ENCODE measurements at regions not wholly inside any gene's neighbourhood (a gene's known extent, or its start where the extent isn't known, plus 50 kb on each side); places are given as distances from the start of the nearest gene placed in this dataset.

GRCh38 chr6:126718600-126719327 lies 378.8 kb downstream of the CENPW start:
- Histone ChIP-seq H3K4me3 (no peak overlapping the region), H4K20me1 (replicated peaks; ENCODE audit: insufficient read depth) (no peaks in the 10 kb centered on the region), H3F3A (replicated peaks; ENCODE audit: low read depth) (no peaks in the 10 kb centered on the region), H3K79me2 (replicated peaks; ENCODE audit: insufficient read depth) (no peaks in the 10 kb centered on the region), H3K4me1 (ENCODE audit: insufficient read depth) (peaks cover 23% of the 10 kb centered on the region), H2AFZ (no peak overlapping the region), H3K9me2 (ENCODE audit: insufficient read depth) (no peaks in the 10 kb centered on the region), H3K4me2 (no peak overlapping the region), H3K27ac (ENCODE audit: low read depth) (no peak overlapping the region), H3K27me3 (ENCODE audit: insufficient read depth) (no peaks in the 10 kb centered on the region), H3K36me3 (ENCODE audit: insufficient read depth) (no peaks in the 10 kb centered on the region)
- H3K36me3 Mint-ChIP-seq (ENCODE audit: low read depth) = no peaks in the 10 kb centered on the region
- H3K9me3 Mint-ChIP-seq = no peaks in the 10 kb centered on the region
- H3K4me1 Mint-ChIP-seq = peaks cover 31% of the 10 kb centered on the region
- DNase-seq (ENCODE audit: low spot score) = no peak
- TF ChIP-seq NANOG (IDR thresholded peaks at IDR 0.05; ENCODE audit: borderline replicate concordance) (no peak), EZH2 (IDR thresholded peaks at IDR 0.05; ENCODE audit: low read depth, unreplicated experiment) (no peak), ZNF331 (CRISPR knock-in tag; IDR thresholded peaks at IDR 0.05; ENCODE audit: low read depth) (no peak), JUNB (IDR thresholded peaks at IDR 0.05; ENCODE audit: unreplicated experiment) (no peak), ETS1 (IDR thresholded peaks at IDR 0.05) (no peak), STAT1 (IDR thresholded peaks at IDR 0.05; ENCODE audit: unreplicated experiment) (no peak), CREB1 (CRISPR knock-in tag; IDR thresholded peaks at IDR 0.05; ENCODE audit: low read depth) (no peak), REST (IDR thresholded peaks at IDR 0.05; ENCODE audit: unreplicated experiment) (no peak), EZH2phosphoT487 (IDR thresholded peaks at IDR 0.05; ENCODE audit: unreplicated experiment) (no peak), POLR2AphosphoS5 (IDR thresholded peaks at IDR 0.05; ENCODE audit: low read depth) (no peak), ZNF462 (CRISPR knock-in tag; IDR thresholded peaks at IDR 0.05) (no peak), CTCF (conservative IDR thresholded peaks at IDR 0.05; ENCODE audit: low read depth in 2 of 2) (no peak), ZNF114 (CRISPR knock-in tag; IDR thresholded peaks at IDR 0.05) (no peak)
- no peaks in the 10 kb centered on the region for H3K27me3 Mint-ChIP-seq (ENCODE audit: insufficient read depth, low read depth, poor library complexity)
- no peak overlapping the region for H3K4me3 Mint-ChIP-seq
- H3K27ac Mint-ChIP-seq = no peak overlapping the region
- no peak for ATAC-seq
